ENCODE measurements at regions not wholly inside any gene's neighbourhood (a gene's known extent, or its start where the extent isn't known, plus 50 kb on each side); places are given as distances from the start of the nearest gene placed in this dataset.

- no peak for TF ChIP-seq CTCF (IDR thresholded peaks at IDR 0.05; ENCODE audit: insufficient read depth, low read length, severe bottlenecking)
- DNase-seq (ENCODE audit: low read depth) (no peak), FAIRE-seq (no peak)
- Histone ChIP-seq H3K4me3 (ENCODE audit: low read depth, low read length) (no peak overlapping the region), H3K27me3 (ENCODE audit: control insufficient read depth, insufficient read depth, low read length) (no peaks in the 10 kb centered on the region), H3K36me3 (ENCODE audit: control insufficient read depth, insufficient read depth, low read length) (no peaks in the 10 kb centered on the region)
Observed at GRCh38 chr22:49025791-49026493, 801.7 kb downstream of the BRD1 start.

- TF ChIP-seq CTCF (IDR thresholded peaks at IDR 0.05; ENCODE audit: insufficient read depth, low read length, severe bottlenecking), result no peak
- FAIRE-seq, result no peak
- H3K27me3 ChIP-seq (ENCODE audit: control insufficient read depth, insufficient read depth, low read length), result no peaks in the 10 kb centered on the region
- no peaks in the 10 kb centered on the region for H3K36me3 ChIP-seq (ENCODE audit: control insufficient read depth, insufficient read depth, low read length)
- no peak overlapping the region for H3K4me3 ChIP-seq (ENCODE audit: low read depth, low read length)
- no peak for DNase-seq (ENCODE audit: low read depth)
Observed at GRCh38 chr22:49024775-49025440, 802.8 kb downstream of the BRD1 start.

GRCh38 chr22:49023879-49024774 is 803.5 kb downstream of the BRD1 start:
- no peaks in the 10 kb centered on the region for H3K36me3 ChIP-seq (ENCODE audit: control insufficient read depth, insufficient read depth, low read length)
- H3K27me3 ChIP-seq (ENCODE audit: control insufficient read depth, insufficient read depth, low read length), result no peaks in the 10 kb centered on the region
- no peak overlapping the region for H3K4me3 ChIP-seq (ENCODE audit: low read depth, low read length)
- FAIRE-seq, result no peak
- DNase-seq (ENCODE audit: low read depth), result no peak
- TF ChIP-seq CTCF (IDR thresholded peaks at IDR 0.05; ENCODE audit: insufficient read depth, low read length, severe bottlenecking), result no peak

- H3K36me3 ChIP-seq (ENCODE audit: control insufficient read depth, insufficient read depth, low read length), result no peaks in the 10 kb centered on the region
- no peak for FAIRE-seq
- no peak for TF ChIP-seq CTCF (IDR thresholded peaks at IDR 0.05; ENCODE audit: insufficient read depth, low read length, severe bottlenecking)
- no peak for DNase-seq (ENCODE audit: low read depth)
- H3K4me3 ChIP-seq (ENCODE audit: low read depth, low read length), result no peak overlapping the region
- H3K27me3 ChIP-seq (ENCODE audit: control insufficient read depth, insufficient read depth, low read length), result no peaks in the 10 kb centered on the region
Observed at GRCh38 chr22:49023161-49023878, 804.4 kb downstream of the BRD1 start.

- DNase-seq (ENCODE audit: low read depth), result no peak
- H3K27me3 ChIP-seq (ENCODE audit: control insufficient read depth, insufficient read depth, low read length), result no peaks in the 10 kb centered on the region
- FAIRE-seq, result no peak
Observed at GRCh38 chr22:49022816-49023160, 804.9 kb downstream of the BRD1 start.

More at GRCh38 chr22:49022816-49023160, 804.9 kb downstream of the BRD1 start:
- TF ChIP-seq CTCF (IDR thresholded peaks at IDR 0.05; ENCODE audit: insufficient read depth, low read length, severe bottlenecking), result no peak
- Histone ChIP-seq H3K4me3 (ENCODE audit: low read depth, low read length) (no peak overlapping the region), H3K36me3 (ENCODE audit: control insufficient read depth, insufficient read depth, low read length) (no peaks in the 10 kb centered on the region)

Measured in bronchial epithelial cell (primary cell).